HEK293T (cell line): ENCODE measurements at regions not wholly inside any gene's neighbourhood (a gene's known extent, or its start where the extent isn't known, plus 50 kb on each side); places are given as distances from the start of the nearest gene placed in this dataset.
"Not testable (repeated sequence)": the region's sequence is repeated elsewhere in the genome, so short reads cannot be mapped to it uniquely, and the experiment has no call there.

Experiments
- CTCF ChIA-PET: fragments of 350-600 bp; formaldehyde crosslinking; extraction: SDS; loops from one replicate; lab custom pipeline; 2021; ENCODE audit warnings: antibody characterized with exemption, inconsistent platforms; lab: Yijun Ruan, JAX
- POLR2A ChIA-PET: fragments of 350-600 bp; formaldehyde crosslinking; extraction: SDS; loops from one replicate; lab custom pipeline; 2020; ENCODE audit warnings: antibody characterized with exemption, inconsistent platforms; lab: Yijun Ruan, JAX
- DNase-seq: peaks from one replicate; pipeline ENCODE4 v3.0.0; 2012; ENCODE audit warnings: mixed read lengths; ENCODE audit errors: extremely low spot score
- ARNT ChIP-seq: fragments of 450-650 bp; IDR thresholded peaks from 2 replicates; pipeline ENCODE4 v1.6.1; 2017; ENCODE audit warnings: mild to moderate bottlenecking
- BHLHE40 ChIP-seq: fragments of 450-650 bp; IDR thresholded peaks from 2 replicates; pipeline ENCODE4 v1.6.1; 2016; ENCODE audit warnings: mild to moderate bottlenecking, moderate library complexity, borderline replicate concordance
- CTBP1 ChIP-seq: fragments of 450-650 bp; IDR thresholded peaks from 2 replicates; pipeline ENCODE4 v1.6.1; 2016; ENCODE audit warnings: borderline replicate concordance
- ELF4 ChIP-seq: fragments of 450-650 bp; IDR thresholded peaks from 2 replicates; pipeline ENCODE4 v1.6.1; 2017; ENCODE audit warnings: antibody characterized with exemption
- FOXA1 ChIP-seq: fragments of 450-650 bp; IDR thresholded peaks from 2 replicates; pipeline ENCODE4 v1.6.1; 2016; ENCODE audit warnings: mild to moderate bottlenecking
- FOXK2 ChIP-seq: fragments of 450-650 bp; IDR thresholded peaks from 2 replicates; pipeline ENCODE4 v1.6.1; 2016; ENCODE audit warnings: mild to moderate bottlenecking
- FOXM1 ChIP-seq: fragments of 450-650 bp; IDR thresholded peaks from 2 replicates; pipeline ENCODE4 v1.6.1; 2017; ENCODE audit warnings: mild to moderate bottlenecking, borderline replicate concordance
- HDGF ChIP-seq: fragments of 450-650 bp; IDR thresholded peaks from 2 replicates; pipeline ENCODE4 v1.6.1; 2017; ENCODE audit warnings: antibody characterized with exemption, borderline replicate concordance
- L3MBTL2 ChIP-seq: fragments of 450-650 bp; conservative IDR thresholded peaks from 2 replicates; pipeline ENCODE4 v1.6.1; 2016; ENCODE audit warnings: mild to moderate bottlenecking
- LEF1 ChIP-seq: fragments of 450-650 bp; IDR thresholded peaks from 2 replicates; pipeline ENCODE4 v1.6.1; 2017; ENCODE audit warnings: mild to moderate bottlenecking, borderline replicate concordance
- NFRKB ChIP-seq: fragments of 450-650 bp; IDR thresholded peaks from 2 replicates; pipeline ENCODE4 v1.6.1; 2016; ENCODE audit warnings: mild to moderate bottlenecking, moderate library complexity
- PKNOX1 ChIP-seq: fragments of 450-650 bp; IDR thresholded peaks from 2 replicates; pipeline ENCODE4 v1.6.1; 2016
- SP1 ChIP-seq: fragments of 450-650 bp; IDR thresholded peaks from 2 replicates; pipeline ENCODE4 v1.6.1; 2017
- SUZ12 ChIP-seq: fragments of 450-650 bp; IDR thresholded peaks from 2 replicates; pipeline ENCODE4 v1.6.1; 2016; ENCODE audit warnings: mild to moderate bottlenecking
- TARDBP ChIP-seq: fragments of 450-650 bp; IDR thresholded peaks from 2 replicates; pipeline ENCODE4 v1.6.1; 2016
- ZNF384 ChIP-seq: fragments of 450-650 bp; IDR thresholded peaks from 2 replicates; pipeline ENCODE4 v1.6.1; 2016

- TF ChIP-seq L3MBTL2 (no peak), FOXA1 (no peak), HDGF (no peak), ELF4 (no peak), LEF1 (no peak), NFRKB (no peak), PKNOX1 (no peak), SP1 (no peak), CTBP1 (no peak), FOXK2 (no peak), SUZ12 (no peak), ZNF384 (no peak), TARDBP (no peak), BHLHE40 (no peak), ARNT (no peak), FOXM1 (no peak)
- ChIA-PET CTCF (interaction anchor here (0.6 kb wide), 1 partner anchor 988 kb away, joined by 6 read pairs; no protein-coding TSS in a partner anchor), POLR2A (interaction anchor here (1.0 kb wide), 1 partner anchor 130 kb away, joined by 3 read pairs; the partner anchor contains the start of gene IMP3)
- no peak for DNase-seq
Observed at GRCh38 chr15:75770131-75770530, 57.5 kb upstream of the CSPG4 start.

GRCh38 chr15:75768526-75768925 is 55.9 kb upstream of the CSPG4 start:
- DNase-seq, result not testable (repeated sequence)
- ChIA-PET POLR2A (interaction anchor here (1.1 kb wide), 1 partner anchor 11 kb away, joined by 3 read pairs; no protein-coding TSS in a partner anchor), CTCF (interaction anchor here (1.1 kb wide), 1 partner anchor 17 kb away, joined by 6 read pairs; no protein-coding TSS in a partner anchor)

GRCh38 chr15:75765551-75766305 is 53.1 kb upstream of the CSPG4 start:
- CTCF ChIA-PET, result not testable (repeated sequence)

GRCh38 chr15:75764845-75765550 is 52.4 kb upstream of the CSPG4 start:
- POLR2A ChIA-PET, CTCF ChIA-PET, DNase-seq: not testable (repeated sequence)

More at GRCh38 chr15:75765551-75766305, 53.1 kb upstream of the CSPG4 start:
- DNase-seq, POLR2A ChIA-PET: not testable (repeated sequence)

- POLR2A ChIA-PET, DNase-seq, CTCF ChIA-PET: not testable (repeated sequence)
Observed at GRCh38 chr15:75763635-75764600, 51.3 kb upstream of the CSPG4 start.

GRCh38 chr15:75763137-75763611 is 50.5 kb upstream of the CSPG4 start:
- ChIA-PET CTCF (no interaction called here), POLR2A (no interaction called here)
- no peak for TF ChIP-seq SUZ12
- no peak for TF ChIP-seq HDGF
- TF ChIP-seq NFRKB, result no peak
- TF ChIP-seq ZNF384, result no peak
- DNase-seq, result no peak
